SK-N-SH treated with all-trans-retinoic acid at 6 μM for 48 hours (cell line): ENCODE measurements at regions not wholly inside any gene's neighbourhood (a gene's known extent, or its start where the extent isn't known, plus 50 kb on each side); places are given as distances from the start of the nearest gene placed in this dataset.

Experiments
- ARNTL ChIP-seq: fragments of 450-650 bp; formaldehyde crosslinking; IDR thresholded peaks from 2 replicates; pipeline ENCODE4 v1.5.0; 2020; ENCODE audit warnings: low read depth, mild to moderate bottlenecking, moderate library complexity, borderline replicate concordance
- BACH2 ChIP-seq: fragments of 250-450 bp; sonication (Bioruptor Pico); IDR thresholded peaks from 2 replicates; pipeline ENCODE4 v1.9.0; 2021; ENCODE audit warnings: mild to moderate bottlenecking, borderline replicate concordance
- CSRNP3 ChIP-seq: fragments of 250-450 bp; sonication (Bioruptor Pico); IDR thresholded peaks from 2 replicates; pipeline ENCODE4 v1.5.1; 2021; ENCODE audit warnings: mild to moderate bottlenecking, moderate library complexity
- PATZ1 ChIP-seq: fragments of 250-450 bp; sonication (Bioruptor Pico); IDR thresholded peaks from 2 replicates; pipeline ENCODE4 v1.8.0; 2020; ENCODE audit warnings: mild to moderate bottlenecking, moderate library complexity, borderline replicate concordance
- RARB ChIP-seq: fragments of 250-450 bp; sonication (Bioruptor Pico); IDR thresholded peaks from 2 replicates; pipeline ENCODE4 v1.8.0; 2021; ENCODE audit warnings: mild to moderate bottlenecking, moderate library complexity
- ZNF70 ChIP-seq: fragments of 450-650 bp; formaldehyde crosslinking; IDR thresholded peaks from 2 replicates; pipeline ENCODE4 v1.5.0; 2020; ENCODE audit warnings: mild to moderate bottlenecking, moderate library complexity

- TF ChIP-seq BACH2 (CRISPR knock-in tag) (no peak), ARNTL (CRISPR knock-in tag) (no peak), ZNF70 (CRISPR knock-in tag) (no peak), PATZ1 (CRISPR knock-in tag) (no peak), CSRNP3 (CRISPR knock-in tag) (no peak), RARB (CRISPR knock-in tag) (no peak)
These were observed 65.6 kb upstream of the CD302 start for GRCh38 chr2:159863526-159864160.
